HepG2 (cell line): ENCODE measurements at regions not wholly inside any gene's neighbourhood (a gene's known extent, or its start where the extent isn't known, plus 50 kb on each side); places are given as distances from the start of the nearest gene placed in this dataset.

ENCODE experiments used
- ATAC-seq: fragments of 200-7000 bp; cut with Tn5 transposase; 3 replicates; pipeline ENCODE4 v1.9.1; 2020; ENCODE audit warnings: mild to moderate bottlenecking, moderate library complexity
- BruUV-seq: library from RNA; stranded (reverse); fragments of 400-500 nt; replicated peaks from 2 replicates; lab custom pipeline; 2021; lab: Mats Ljungman, UMichigan
- CTCF ChIA-PET: fragments of 300-600 bp; formaldehyde crosslinking; extraction: SDS; loops from one replicate; lab custom pipeline; 2021; ENCODE audit warnings: low total read pairs, inconsistent platforms, low intra/inter-chr PET ratio; lab: Yijun Ruan, JAX
- POLR2A ChIA-PET: fragments of 350-600 bp; sonication (Branson Sonifier 250); formaldehyde crosslinking; loops from one replicate; lab custom pipeline; 2020; ENCODE audit warnings: antibody characterized with exemption, inconsistent platforms; lab: Yijun Ruan, JAX
- DNase-seq: peaks from one replicate; pipeline ENCODE4 v3.0.0-alpha.2; 2015; ENCODE audit warnings: low spot score
- FAIRE-seq: peaks from 3 replicates; lab custom pipeline; 2011; peaks lifted over from hg19 to GRCh38; lab: Jason Lieb, UNC
- H2AFZ ChIP-seq: one replicate; pipeline ENCODE4 v1.6.1; 2011; ENCODE audit warnings: low read length, inconsistent platforms
- H3K27ac ChIP-seq: fragments of 300-600 bp; 3 replicates; pipeline ENCODE4 v1.8.0; 2011; ENCODE audit warnings: mixed run types, mild to moderate bottlenecking, mixed read lengths, low read length, inconsistent platforms; ENCODE audit not compliant: insufficient read depth; ENCODE audit errors: extremely low read length
- H3K27me3 ChIP-seq, 2 experiments: fragments of 200-600 bp in 1 of 2; 2 replicates in 1 of 2; 3 replicates in 1 of 2; pipeline versions ENCODE4 v1.6.0 to v1.8.0; 2011; ENCODE audit warnings: low read length in 2 of 2, mild to moderate bottlenecking in 2 of 2, moderate library complexity in 2 of 2, inconsistent platforms in 1 of 2; ENCODE audit not compliant: insufficient read depth in 2 of 2, control insufficient read depth in 1 of 2
- H3K36me3 ChIP-seq, 2 experiments: fragments of 200-600 bp in 1 of 2; replicated peaks in 1 of 2; 2 replicates in 1 of 2; 3 replicates in 1 of 2; pipeline versions ENCODE4 v1.5.1 to v1.8.0; 2011; ENCODE audit warnings: low read length in 2 of 2, inconsistent platforms in 1 of 2; ENCODE audit not compliant: insufficient read depth in 2 of 2, control insufficient read depth in 1 of 2
- H3K4me1 ChIP-seq: 2 replicates; pipeline ENCODE4 v1.5.1; 2012; ENCODE audit warnings: low read length, inconsistent platforms; ENCODE audit not compliant: insufficient read depth
- H3K4me2 ChIP-seq: 2 replicates; pipeline ENCODE4 v1.6.0; 2011; ENCODE audit warnings: low read depth, low read length, inconsistent platforms
- H3K4me3 ChIP-seq, 3 experiments: fragments of 200-600 bp in 1 of 3; sonication (generic), shearing (Covaris generic) in 1 of 3; replicated peaks in 1 of 3; 2 replicates each; pipeline ENCODE4 v1.5.1; 2011 to 2016; ENCODE audit warnings: low read length in 3 of 3, inconsistent platforms in 2 of 3, low read depth in 2 of 3, mild to moderate bottlenecking in 2 of 3, control low read depth in 1 of 3, mixed read lengths in 1 of 3; ENCODE audit not compliant: insufficient read depth in 1 of 3
- H3K79me2 ChIP-seq: one replicate; pipeline ENCODE4 v1.6.1; 2011; ENCODE audit warnings: low read length, inconsistent platforms; ENCODE audit not compliant: insufficient read depth
- H3K9ac ChIP-seq: 2 replicates; pipeline ENCODE4 v1.6.0; 2011; ENCODE audit warnings: mild to moderate bottlenecking, low read depth, low read length, inconsistent platforms; ENCODE audit not compliant: insufficient read depth
- H3K9me3 ChIP-seq: 2 replicates; pipeline ENCODE4 v1.5.1; 2012; ENCODE audit warnings: mild to moderate bottlenecking, low read length
- H4K20me1 ChIP-seq: 2 replicates; pipeline ENCODE4 v1.6.0; 2011; ENCODE audit warnings: inconsistent platforms, mild to moderate bottlenecking, low read length, moderate library complexity; ENCODE audit not compliant: insufficient read depth
- CERS6 ChIP-seq: sonication (generic); formaldehyde crosslinking; IDR thresholded peaks from 2 replicates; pipeline ENCODE4 v1.5.0; 2020; ENCODE audit warnings: missing genetic modification reagents
- CREM ChIP-seq, 2 experiments: sonication (generic) in 1 of 2; formaldehyde crosslinking in 1 of 2; IDR thresholded peaks; 2 replicates each; pipeline versions ENCODE4 v1.4.0 to v1.6.1; 2016 to 2020; ENCODE audit warnings: antibody characterized with exemption in 1 of 2, mild to moderate bottlenecking in 1 of 2, missing genetic modification reagents in 1 of 2
- EED ChIP-seq: sonication (generic); formaldehyde crosslinking; IDR thresholded peaks from 2 replicates; pipeline ENCODE4 v1.5.0; 2020; ENCODE audit warnings: mild to moderate bottlenecking, missing genetic modification reagents
- SNRNP70 ChIP-seq: fragments of 200-400 bp; formaldehyde crosslinking; IDR thresholded peaks from 2 replicates; pipeline ENCODE4 v1.6.1; 2017; ENCODE audit warnings: mild to moderate bottlenecking, low read depth, low read length, moderate library complexity
- SOX13 ChIP-seq, 3 experiments: fragments of 450-650 bp in 1 of 3; sonication (generic) in 1 of 3; formaldehyde crosslinking in 1 of 3; IDR thresholded peaks in 2 of 3; conservative IDR thresholded peaks in 1 of 3; 2 replicates each; pipeline versions ENCODE4 v1.5.0 to v1.6.1; 2016 to 2020; ENCODE audit warnings: antibody characterized with exemption in 1 of 3, mild to moderate bottlenecking in 1 of 3, missing compliant biosample characterization in 1 of 3, missing genetic modification reagents in 1 of 3, moderate library complexity in 1 of 3
- TCF12 ChIP-seq, 2 experiments: fragments of 450-650 bp in 1 of 2; sonication (generic) in 1 of 2; formaldehyde crosslinking in 1 of 2; IDR thresholded peaks; 2 replicates each; pipeline versions ENCODE4 v1.6.1 to v1.8.0; 2017 to 2022; ENCODE audit warnings: antibody characterized with exemption in 1 of 2, mild to moderate bottlenecking in 1 of 2, missing genetic modification reagents in 1 of 2, moderate library complexity in 1 of 2
- ZFP62 ChIP-seq: sonication (generic); formaldehyde crosslinking; IDR thresholded peaks from 2 replicates; pipeline ENCODE4 v1.4.0; 2020; ENCODE audit warnings: missing genetic modification reagents
- ZNF414 ChIP-seq: sonication (generic); formaldehyde crosslinking; IDR thresholded peaks from 2 replicates; pipeline ENCODE4 v1.5.0; 2020; ENCODE audit warnings: missing genetic modification reagents
- WGBS: methylation state at CpG from one replicate; pipeline ENCODE4 v1.1.6; 2017; ENCODE audit warnings: low lambda C conversion rate; 5-methylcytosine and 5-hydroxymethylcytosine counted together
- in situ Hi-C: cut with HindIII; loops from 2 replicates; pipeline ENCODE4 v1.10.0; 2017; ENCODE audit warnings: low pct_unique_long_range_greater_than_20kb; ENCODE audit not compliant: extremely low pct_ligation_motif_present
- intact Hi-C: fragments of 100-400 bp; cut with micrococcal nuclease; formaldehyde crosslinking; loops from one replicate; pipeline ENCODE4 v1.10.0; 2022; ENCODE audit not compliant: unreplicated experiment
- TF ChIP-seq, protein P1 (sequence below): sonication (generic); formaldehyde crosslinking; IDR thresholded peaks from 2 replicates; pipeline ENCODE4 v1.5.0; 2020; ENCODE audit warnings: mild to moderate bottlenecking, missing genetic modification reagents

DNA sequence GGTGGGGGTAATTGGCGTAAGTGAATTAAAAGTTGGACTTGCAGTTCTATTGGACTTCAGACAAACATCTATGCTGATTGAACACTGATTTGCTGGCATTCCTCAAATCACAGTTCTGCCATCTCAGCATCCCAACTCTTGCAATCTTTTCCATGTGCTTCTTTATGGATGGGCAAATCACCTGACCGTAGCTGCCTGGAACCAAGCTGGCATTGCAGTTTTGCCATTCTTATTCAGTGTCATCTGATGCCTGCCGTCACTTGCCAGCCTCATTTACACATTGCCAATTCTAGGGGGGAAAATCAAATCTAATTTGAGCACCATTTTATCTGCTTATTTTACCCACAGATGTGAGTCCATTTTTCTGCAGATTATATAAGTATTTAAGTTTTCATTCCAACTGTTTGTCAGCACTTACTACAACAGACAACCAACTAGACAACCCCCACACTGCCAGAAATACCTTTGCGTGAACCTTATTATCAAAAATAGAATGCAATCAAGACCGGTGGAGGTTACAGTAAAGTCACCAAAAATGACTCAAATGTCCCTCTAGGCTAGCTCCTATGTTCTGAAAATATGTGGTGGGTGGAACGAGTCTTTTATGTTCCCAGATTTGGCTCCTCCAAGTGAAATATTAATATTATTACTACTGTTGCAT lies 172.3 kb upstream of the CTBP2 start (continued):
- TF ChIP-seq, protein P1, sequence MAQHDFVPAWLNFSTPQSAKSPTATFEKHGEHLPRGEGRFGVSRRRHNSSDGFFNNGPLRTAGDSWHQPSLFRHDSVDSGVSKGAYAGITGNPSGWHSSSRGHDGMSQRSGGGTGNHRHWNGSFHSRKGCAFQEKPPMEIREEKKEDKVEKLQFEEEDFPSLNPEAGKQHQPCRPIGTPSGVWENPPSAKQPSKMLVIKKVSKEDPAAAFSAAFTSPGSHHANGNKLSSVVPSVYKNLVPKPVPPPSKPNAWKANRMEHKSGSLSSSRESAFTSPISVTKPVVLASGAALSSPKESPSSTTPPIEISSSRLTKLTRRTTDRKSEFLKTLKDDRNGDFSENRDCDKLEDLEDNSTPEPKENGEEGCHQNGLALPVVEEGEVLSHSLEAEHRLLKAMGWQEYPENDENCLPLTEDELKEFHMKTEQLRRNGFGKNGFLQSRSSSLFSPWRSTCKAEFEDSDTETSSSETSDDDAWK (CRISPR knock-in tag) = no peak
- TF ChIP-seq ZNF414 (CRISPR knock-in tag) = no peak

GRCh38 chr10:125331056-125331455 lies 170.7 kb upstream of the CTBP2 start:
- 17% methylated on average over 5 of the region's 7 CpGs for WGBS
- Histone ChIP-seq H3K4me3 (no peak overlapping the region), H3K79me2 (no peaks in the 10 kb centered on the region), H3K27me3 (no peaks in the 10 kb centered on the region; a peak in 2 of 5 replicates), H3K4me1 (no peaks in the 10 kb centered on the region), H2AFZ (no peak overlapping the region), H3K9me3 (no peaks in the 10 kb centered on the region), H4K20me1 (no peaks in the 10 kb centered on the region), H3K36me3 (no peaks in the 10 kb centered on the region), H3K27ac (no peak overlapping the region), H3K4me2 (no peak overlapping the region), H3K9ac (no peak overlapping the region)
- no peak for ATAC-seq
- ChIA-PET CTCF (no interaction called here), POLR2A (no interaction called here)
- no peak for FAIRE-seq
- intact Hi-C loops (no loop called here), in situ Hi-C loops (no loop called here)
- TF ChIP-seq CREM (IDR thresholded peaks at IDR 0.05) (no peak), CREM (CRISPR knock-in tag; IDR thresholded peaks at IDR 0.05) (no peak), TCF12 (IDR thresholded peaks at IDR 0.05) (no peak), TCF12 (CRISPR knock-in tag; IDR thresholded peaks at IDR 0.05) (no peak), EED (CRISPR knock-in tag) (no peak), CERS6 (CRISPR knock-in tag) (no peak), ZFP62 (CRISPR knock-in tag) (no peak), SNRNP70 (no peak), SOX13 (IDR thresholded peaks at IDR 0.05) (no peak), SOX13 (CRISPR knock-in tag; conservative IDR thresholded peaks at IDR 0.05 in 1 of 2, IDR thresholded peaks at IDR 0.05 in 1 of 2) (no peak)
- no peak for DNase-seq
- no TSS peak for BruUV-seq
